Endothelial cell of umbilical vein (primary cell): ENCODE measurements at regions not wholly inside any gene's neighbourhood (a gene's known extent, or its start where the extent isn't known, plus 50 kb on each side); places are given as distances from the start of the nearest gene placed in this dataset.

Experiments used
- BruUV-seq: library from RNA; stranded (reverse); fragments of 400-500 nt; replicated peaks from 2 replicates; lab custom pipeline; 2021; lab: Mats Ljungman, UMichigan
- CTCF ChIA-PET: fragments of 300-600, 350-600 bp; sonication (Branson Sonifier 250); formaldehyde crosslinking; loops from one replicate; lab custom pipeline; 2021; ENCODE audit warnings: antibody characterized with exemption, inconsistent platforms; lab: Charles Lee
- POLR2A ChIA-PET: fragments of 300-600, 350-600 bp; sonication (Branson Sonifier 250); formaldehyde crosslinking; loops from one replicate; lab custom pipeline; 2021; ENCODE audit warnings: antibody characterized with exemption, inconsistent platforms; lab: Charles Lee
- DNase-seq: peaks from one replicate; pipeline ENCODE4 v3.0.0-alpha.2; 2011; ENCODE audit warnings: low read depth, low spot score
- FAIRE-seq: peaks from 2 replicates; lab custom pipeline; 2011; peaks lifted over from hg19 to GRCh38; lab: Jason Lieb, UNC
- H2AFZ ChIP-seq: 2 replicates; pipeline ENCODE4 v1.6.0; 2012; ENCODE audit warnings: low read depth, low read length, control low read depth, inconsistent platforms
- H3K27ac ChIP-seq: 2 replicates; pipeline ENCODE4 v1.5.1; 2011; ENCODE audit warnings: low read depth, mild to moderate bottlenecking, control low read depth, low read length, moderate library complexity; ENCODE audit not compliant: insufficient read depth
- H3K27me3 ChIP-seq, 2 experiments: 2 replicates each; pipeline versions ENCODE4 v1.6.0 to v1.6.1; 2011; ENCODE audit warnings: low read length in 2 of 2, mixed read lengths in 1 of 2; ENCODE audit not compliant: control insufficient read depth in 2 of 2, insufficient read depth in 2 of 2
- H3K36me3 ChIP-seq, 2 experiments: 2 replicates in 1 of 2; 3 replicates in 1 of 2; pipeline ENCODE4 v1.5.1; 2011; ENCODE audit warnings: low read length in 2 of 2, mild to moderate bottlenecking in 1 of 2, moderate library complexity in 1 of 2; ENCODE audit not compliant: control insufficient read depth in 2 of 2, insufficient read depth in 2 of 2; ENCODE audit errors: extremely low read depth in 1 of 2
- H3K4me1 ChIP-seq: 3 replicates; pipeline ENCODE4 v1.5.1; 2011; ENCODE audit warnings: mild to moderate bottlenecking, low read length; ENCODE audit not compliant: control insufficient read depth, insufficient read depth; ENCODE audit errors: extremely low read depth
- H3K4me2 ChIP-seq: 2 replicates; pipeline ENCODE4 v1.6.1; 2011; ENCODE audit warnings: low read length, control low read depth, mixed read lengths; ENCODE audit not compliant: insufficient read depth
- H3K4me3 ChIP-seq, 3 experiments: fragments of 200-600 bp in 1 of 3; sonication (generic), shearing (Covaris generic) in 1 of 3; replicated peaks in 1 of 3; 2 replicates each; pipeline ENCODE4 v1.5.1; 2011 to 2016; ENCODE audit warnings: control low read depth in 3 of 3, low read length in 3 of 3, mild to moderate bottlenecking in 2 of 3, inconsistent platforms in 1 of 3, low read depth in 1 of 3, moderate library complexity in 1 of 3; ENCODE audit not compliant: insufficient read depth in 1 of 3
- H3K79me2 ChIP-seq: 2 replicates; pipeline ENCODE4 v1.6.0; 2012; ENCODE audit warnings: low read length, inconsistent platforms; ENCODE audit not compliant: control insufficient read depth, insufficient read depth
- H3K9ac ChIP-seq: replicated peaks from 2 replicates; pipeline ENCODE3; 2011; ENCODE audit warnings: low read length, control low read depth; ENCODE audit not compliant: insufficient read depth; ENCODE audit errors: extremely low read depth
- H3K9me1 ChIP-seq: replicated peaks from 3 replicates; pipeline ENCODE4 v1.6.0; 2011; ENCODE audit warnings: mild to moderate bottlenecking, low read length; ENCODE audit not compliant: control insufficient read depth, insufficient read depth; ENCODE audit errors: extremely low read depth
- H3K9me3 ChIP-seq: replicated peaks from 2 replicates; pipeline ENCODE4 v1.5.1; 2012; ENCODE audit warnings: low read length, inconsistent platforms; ENCODE audit not compliant: control insufficient read depth, insufficient read depth
- H4K20me1 ChIP-seq: replicated peaks from 2 replicates; pipeline ENCODE3; 2011; ENCODE audit warnings: mild to moderate bottlenecking, low read length; ENCODE audit not compliant: control insufficient read depth, insufficient read depth; ENCODE audit errors: extremely low read depth
- CTCF ChIP-seq, 2 donors: IDR thresholded peaks; 1 replicate in 1 of 2; 2 replicates in 1 of 2; pipeline ENCODE4 v1.5.1; 2011; ENCODE audit warnings: low read length in 2 of 2, mild to moderate bottlenecking in 2 of 2, moderate library complexity in 2 of 2, control low read depth in 1 of 2, inconsistent platforms in 1 of 2, low read depth in 1 of 2; ENCODE audit not compliant: insufficient read depth in 1 of 2; ENCODE audit errors: extremely low read depth in 1 of 2
- EZH2 ChIP-seq: IDR thresholded peaks from 2 replicates; pipeline ENCODE4 v1.6.1; 2012; ENCODE audit warnings: borderline replicate concordance, low read depth, mild to moderate bottlenecking, moderate library complexity, low read length, inconsistent platforms; ENCODE audit not compliant: severe bottlenecking
- FOS ChIP-seq: IDR thresholded peaks from 2 replicates; pipeline ENCODE4 v1.6.1; 2011; ENCODE audit warnings: mild to moderate bottlenecking, low read length, moderate library complexity, borderline replicate concordance; ENCODE audit not compliant: insufficient read depth
- GATA2 ChIP-seq: IDR thresholded peaks from 2 replicates; pipeline ENCODE4 v1.7.0; 2011; ENCODE audit warnings: low read depth, mild to moderate bottlenecking, moderate library complexity, mixed read lengths, low read length; ENCODE audit not compliant: insufficient read length, insufficient read depth
- JUN ChIP-seq: IDR thresholded peaks from 2 replicates; pipeline ENCODE4 v1.6.1; 2011; ENCODE audit warnings: borderline replicate concordance, low read depth; ENCODE audit not compliant: insufficient read length, insufficient read depth
- MAX ChIP-seq: IDR thresholded peaks from 2 replicates; pipeline ENCODE4 v1.6.1; 2011; ENCODE audit not compliant: insufficient read depth, insufficient read length
- MYC ChIP-seq: IDR thresholded peaks from one replicate; pipeline ENCODE4 v1.6.1; 2011; ENCODE audit warnings: mild to moderate bottlenecking, low read depth, low read length
- POLR2A ChIP-seq: IDR thresholded peaks from 2 replicates; pipeline ENCODE4 v1.6.1; 2012; ENCODE audit warnings: low read depth, mild to moderate bottlenecking, control low read depth, low read length
- POLR2AphosphoS5 ChIP-seq: IDR thresholded peaks from 2 replicates; pipeline ENCODE4 v1.6.1; 2012; ENCODE audit warnings: low read depth, mild to moderate bottlenecking, control low read depth, low read length, moderate library complexity; ENCODE audit not compliant: insufficient read depth
- dilution Hi-C: fragments of 300-500 bp; cut with MboI; formaldehyde crosslinking; loops from one replicate; pipeline ENCODE4 v1.15.0; 2019; ENCODE audit warnings: low sequenced_read_pairs; ENCODE audit not compliant: extremely low pct_ligation_motif_present
- intact Hi-C: fragments of 100-400 bp; cut with micrococcal nuclease; formaldehyde crosslinking; loops from one replicate; pipeline ENCODE4 v1.10.0; 2022

GRCh38 chr3:151960961-151961580, 87.6 kb downstream of the SUCNR1 start:
- no peaks in the 10 kb centered on the region for H4K20me1 ChIP-seq
- H3K79me2 ChIP-seq, result no peaks in the 10 kb centered on the region
- intact Hi-C loops (no loop called here), dilution Hi-C loops (no loop called here)
- TF ChIP-seq POLR2A (no peak), MAX (no peak), MYC (no peak), GATA2 (no peak), FOS (no peak), POLR2AphosphoS5 (no peak), CTCF (IDR thresholded peaks at IDR 0.05; ENCODE audit: extremely low read depth in 1 of 2, insufficient read depth in 1 of 2, low read depth in 1 of 2, low read length in 2 of 2) (no peak), EZH2 (no peak), JUN (no peak)
- H3K27me3 ChIP-seq, result no peaks in the 10 kb centered on the region
- H2AFZ ChIP-seq, result no peak overlapping the region
- H3K4me1 ChIP-seq, result no peaks in the 10 kb centered on the region
- no peak overlapping the region for H3K4me3 ChIP-seq
- no peak overlapping the region for H3K9ac ChIP-seq
- ChIA-PET POLR2A (no interaction called here), CTCF (no interaction called here)
- H3K9me1 ChIP-seq, result no peaks in the 10 kb centered on the region
- no peak overlapping the region for H3K4me2 ChIP-seq
- no peaks in the 10 kb centered on the region for H3K9me3 ChIP-seq
- H3K27ac ChIP-seq, result no peak overlapping the region
- H3K36me3 ChIP-seq, result no peaks in the 10 kb centered on the region
- BruUV-seq, result no TSS peak
- DNase-seq (no peak), FAIRE-seq (no peak)
